GM18517 (cell line): ENCODE measurements at regions not wholly inside any gene's neighbourhood (a gene's known extent, or its start where the extent isn't known, plus 50 kb on each side); places are given as distances from the start of the nearest gene placed in this dataset.
"Not testable (repeated sequence)": the region's sequence is repeated elsewhere in the genome, so short reads cannot be mapped to it uniquely, and the experiment has no call there.

Experiments
- ATAC-seq: cut with Tn5 transposase; IDR thresholded peaks from one replicate; pipeline ENCODE4 v1.9.1; 2021; ENCODE audit warnings: mild to moderate bottlenecking, moderate library complexity; ENCODE audit not compliant: unreplicated experiment

DNA sequence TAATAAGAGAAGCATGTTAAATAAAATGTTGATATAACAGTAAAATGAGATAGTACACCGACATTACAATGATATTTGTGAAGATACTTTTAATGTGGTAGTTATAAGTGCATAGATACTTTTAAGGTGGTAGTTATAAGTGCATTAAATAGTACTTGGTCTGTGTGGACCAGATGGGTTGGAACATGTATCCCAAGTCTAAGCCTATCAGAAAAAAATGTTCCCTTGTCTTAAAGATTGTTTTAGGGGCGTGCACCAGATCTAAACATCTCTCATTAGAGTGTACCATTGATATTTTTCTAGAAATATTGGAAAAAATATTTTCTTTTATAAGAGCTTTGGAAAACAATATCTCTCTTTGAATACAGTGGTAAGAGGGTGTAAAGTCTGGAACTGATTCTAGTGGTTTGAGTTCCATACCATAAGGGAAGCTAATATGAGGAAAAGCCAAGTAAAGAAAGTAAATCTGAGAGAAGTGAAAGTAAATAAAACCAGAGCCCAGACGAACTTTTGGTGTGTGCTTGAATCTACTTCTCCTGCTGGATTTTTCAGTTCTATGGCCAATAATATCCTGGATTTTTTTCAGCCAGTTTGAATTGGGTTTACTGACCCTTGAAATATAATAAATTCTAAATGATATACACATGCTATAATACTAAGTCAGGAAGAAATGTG, 175.3 kb downstream of the MBL2 start:
- ATAC-seq, result no peak

DNA sequence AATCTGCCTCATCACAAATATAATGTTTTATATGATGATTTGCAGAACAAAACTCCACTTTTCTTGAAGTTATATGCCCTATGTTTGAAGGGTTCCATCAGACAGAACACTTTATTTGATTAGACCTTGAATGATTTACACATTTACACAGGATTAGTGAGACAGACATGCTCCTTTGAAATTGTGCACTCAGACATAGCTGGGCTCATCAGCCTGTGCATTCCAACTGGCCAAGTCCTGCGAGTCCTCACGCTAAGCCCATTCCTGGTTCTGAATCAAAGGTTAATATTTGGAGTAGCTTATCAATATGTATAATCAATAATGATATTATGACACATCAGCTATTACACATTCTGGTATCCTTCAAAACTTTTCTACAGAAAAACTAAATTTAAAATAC, 173.6 kb downstream of the MBL2 start:
- ATAC-seq, result no peak

DNA sequence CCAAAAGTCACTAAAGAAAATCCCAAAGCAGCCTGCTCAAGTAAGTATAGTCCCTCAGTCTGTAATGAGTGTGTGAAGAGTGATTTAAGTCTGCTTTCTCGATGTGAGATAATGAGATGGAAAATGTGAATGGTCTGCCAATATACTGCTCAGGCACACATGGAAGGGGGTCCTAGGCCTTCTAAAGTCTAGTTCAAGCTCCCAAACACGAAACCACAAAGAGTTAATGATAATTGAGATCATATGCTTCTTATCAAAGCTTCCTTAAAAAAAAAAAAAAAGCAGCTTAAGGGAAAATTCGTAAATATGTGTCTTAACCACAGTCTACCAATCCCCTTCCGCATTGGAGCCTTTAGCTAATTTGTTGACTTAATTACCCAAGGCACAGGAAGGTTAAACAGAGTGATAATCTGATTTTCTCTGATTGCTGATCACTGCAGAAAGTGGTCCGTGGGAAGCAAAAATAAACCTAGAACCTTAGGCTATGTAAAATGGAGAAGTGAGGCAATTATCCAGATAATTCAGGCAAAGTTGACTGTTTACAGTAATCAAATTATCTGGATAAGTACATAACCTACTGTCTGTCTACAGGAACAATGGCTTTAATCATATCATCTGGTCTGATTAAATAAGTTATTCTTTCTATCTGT, 172.9 kb downstream of the MBL2 start:
- ATAC-seq, result no peak

DNA sequence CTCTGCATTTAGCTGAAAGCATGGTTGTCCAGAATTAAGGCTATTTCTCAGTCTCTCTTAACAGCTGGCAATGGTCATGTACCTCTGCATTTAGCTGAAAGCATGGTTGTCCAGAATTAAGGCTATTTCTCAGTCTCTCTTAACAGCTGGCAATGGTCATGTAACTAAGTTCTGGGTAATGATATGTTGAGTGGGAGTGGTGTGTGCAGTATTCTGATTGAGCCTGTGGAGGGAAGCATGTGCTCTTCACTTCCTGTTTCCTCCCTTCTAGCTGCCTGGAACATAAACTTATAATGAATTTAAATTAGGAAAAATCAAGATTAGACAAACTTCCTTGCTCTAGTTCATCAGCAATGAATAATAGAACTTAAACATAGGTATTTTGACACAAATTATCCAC, 168.5 kb downstream of the MBL2 start:
- not testable (repeated sequence) for ATAC-seq

DNA sequence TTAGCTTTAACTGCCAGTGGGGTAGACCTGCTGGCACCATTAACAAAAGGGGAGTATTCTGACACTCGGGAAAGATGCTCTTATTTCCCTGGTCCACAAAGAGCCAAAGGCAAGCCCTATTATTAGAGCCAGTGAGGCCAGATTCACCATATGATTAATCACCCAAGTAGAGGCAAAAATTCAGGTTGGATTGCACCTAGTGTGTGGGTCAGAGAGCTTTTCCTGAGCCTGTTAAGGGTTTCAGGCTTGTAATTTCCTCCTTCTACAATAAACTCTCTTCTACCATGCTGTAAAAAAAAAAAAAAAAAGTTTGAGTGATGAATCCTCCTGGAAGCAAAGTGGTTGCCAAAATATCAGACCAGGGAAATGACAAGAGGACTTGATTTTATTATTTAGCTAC, 163.5 kb downstream of the MBL2 start:
- ATAC-seq, result no peak

DNA sequence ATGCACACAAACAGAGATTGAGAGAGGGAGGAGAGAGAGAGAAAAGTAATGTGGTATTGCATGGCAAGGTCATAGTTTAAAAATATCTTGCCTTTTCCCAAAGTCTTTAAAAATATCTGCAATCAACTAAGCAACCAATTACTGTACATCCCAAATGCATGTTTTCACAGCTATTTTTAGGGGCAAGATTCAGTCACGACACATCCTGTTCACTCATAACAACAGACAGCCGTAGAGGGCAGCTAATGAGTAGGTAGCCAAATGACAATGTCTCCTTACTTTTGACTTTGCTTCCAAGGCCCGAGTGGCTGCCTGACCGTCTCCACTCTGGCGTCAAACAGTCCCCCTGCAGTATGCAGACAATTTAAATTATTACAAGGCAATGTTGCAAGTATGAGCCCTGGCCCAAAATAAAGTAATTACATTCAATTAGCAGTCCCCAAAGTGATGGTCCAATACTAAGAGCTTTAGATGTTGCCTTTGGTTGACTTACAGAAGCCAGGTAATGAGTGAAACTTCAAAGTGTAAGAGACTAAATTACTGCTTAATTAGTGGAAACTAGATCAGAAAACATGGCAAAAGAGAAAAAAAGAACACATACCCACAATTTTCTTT, 162.9 kb downstream of the MBL2 start:
- no peak for ATAC-seq

DNA sequence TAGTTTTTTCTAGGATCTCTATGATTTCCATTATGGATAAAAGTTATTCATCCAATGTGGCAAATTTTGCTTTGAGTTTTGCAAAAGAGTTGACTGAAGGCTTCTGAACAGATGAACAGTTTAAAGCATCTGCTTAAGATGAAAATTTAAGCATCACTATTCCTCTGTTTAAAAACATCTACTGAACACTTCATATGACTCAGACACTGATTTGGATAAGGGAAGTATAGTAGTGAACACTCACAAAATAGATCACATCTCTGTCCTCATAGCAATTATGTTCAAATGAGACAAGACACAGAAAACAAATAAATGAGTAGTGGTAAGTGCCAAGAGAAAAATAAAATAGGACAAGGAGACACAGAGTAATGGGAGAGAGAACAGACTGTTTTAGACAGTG, 157.3 kb downstream of the MBL2 start:
- ATAC-seq, result no peak

DNA sequence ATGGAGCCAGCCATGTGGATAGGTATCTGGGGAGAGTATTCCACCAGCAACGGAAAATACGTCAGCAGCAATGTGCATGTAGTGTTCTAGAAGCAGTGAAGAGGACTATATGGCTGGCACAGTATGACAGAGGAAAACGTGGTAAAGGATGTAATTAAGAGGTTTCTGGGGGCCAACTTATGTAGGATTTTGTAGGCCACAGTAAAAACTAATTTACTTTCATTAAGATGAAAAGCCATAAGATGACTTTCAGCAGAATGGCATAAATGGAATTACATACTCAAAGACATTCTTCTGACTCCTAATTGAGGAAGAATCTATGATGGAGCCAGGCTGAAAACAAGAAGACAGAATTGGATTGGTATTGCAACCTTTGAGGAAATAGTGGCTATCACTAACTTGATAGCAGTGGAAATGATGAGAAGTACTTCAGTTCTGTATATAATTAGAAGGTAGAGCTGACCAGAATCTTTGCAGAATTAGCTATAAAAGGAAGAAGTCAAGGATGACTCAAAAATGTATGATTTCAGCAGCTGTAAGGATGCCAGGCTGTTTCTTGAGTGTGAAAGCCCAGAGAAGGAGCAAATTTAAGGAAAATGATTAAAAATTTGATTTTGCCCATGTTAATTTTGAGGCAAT, 156.7 kb downstream of the MBL2 start:
- no peak for ATAC-seq

DNA sequence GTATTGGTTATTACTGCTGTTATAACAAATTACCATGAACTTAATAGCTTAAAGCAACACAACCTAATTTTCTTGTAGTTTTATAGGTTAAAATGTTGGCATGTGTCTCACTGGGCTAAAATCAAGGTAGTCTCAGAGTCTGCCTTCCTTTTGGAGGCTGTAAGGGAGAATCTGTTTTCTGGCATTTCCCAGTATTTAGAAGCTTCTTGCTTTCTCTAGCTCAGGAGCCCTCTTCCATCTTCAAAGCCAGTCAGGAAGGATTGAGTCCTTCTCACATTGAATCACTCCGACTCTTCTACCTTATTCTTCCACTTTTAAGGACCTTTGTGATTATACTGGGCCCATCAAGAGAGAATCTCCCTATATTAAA, 156.2 kb downstream of the MBL2 start:
- ATAC-seq, result no peak

DNA sequence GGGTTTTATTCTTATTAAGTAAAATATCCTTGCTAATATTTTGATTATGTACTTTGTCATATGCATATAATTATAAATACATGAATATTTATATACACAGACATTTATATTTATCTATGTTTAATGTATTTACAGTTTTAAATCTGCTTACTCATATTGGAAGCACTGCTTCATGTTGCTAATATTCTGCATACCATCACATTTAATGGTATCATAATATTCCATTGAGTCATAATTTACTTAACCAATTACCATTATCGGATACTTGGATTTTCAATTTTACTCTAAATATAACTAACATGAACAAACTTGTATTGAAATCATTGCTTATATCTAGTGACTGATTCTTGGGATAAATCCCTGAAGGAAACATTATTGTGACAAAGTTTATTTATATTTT, 155.2 kb downstream of the MBL2 start:
- ATAC-seq, result no peak

DNA sequence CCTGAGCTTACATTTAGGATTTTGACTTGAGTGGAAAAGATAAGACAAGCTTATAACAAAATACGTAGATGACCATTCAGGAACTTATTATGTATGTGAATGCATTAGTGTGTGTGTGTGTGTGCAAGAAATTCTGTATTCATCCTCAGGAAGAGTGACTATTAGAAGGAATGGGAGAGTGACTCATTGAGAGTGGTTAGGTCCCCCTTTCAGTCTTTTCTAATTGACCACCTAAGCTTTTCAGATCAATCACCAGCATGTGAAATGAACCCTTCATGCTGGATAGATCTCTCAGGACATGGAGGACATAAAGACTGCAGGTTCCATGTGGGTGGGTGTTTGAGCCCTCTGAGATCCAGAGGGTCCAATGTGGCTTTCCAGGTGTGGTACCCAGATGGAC, 153.5 kb downstream of the MBL2 start:
- no peak for ATAC-seq

DNA sequence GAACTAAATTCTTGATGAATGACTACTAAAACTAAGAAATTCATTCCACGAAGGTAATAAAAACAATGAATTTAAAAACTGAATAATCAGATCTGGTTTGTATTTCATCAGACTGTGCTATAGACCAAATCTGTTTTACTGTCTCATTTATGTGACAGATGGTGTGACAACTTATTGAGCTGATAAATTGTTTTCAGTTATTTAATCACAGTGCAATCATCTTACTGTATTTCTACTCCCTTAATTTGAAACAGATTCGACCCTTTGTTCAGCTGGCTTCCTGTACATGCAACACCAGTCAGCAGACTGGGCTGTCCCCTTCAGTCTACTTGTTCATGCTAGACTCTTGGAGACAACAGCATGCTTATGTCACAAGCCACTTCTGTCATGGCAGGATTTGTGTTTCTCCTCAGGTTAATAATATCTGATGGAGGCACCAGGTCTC, 150.9 kb downstream of the MBL2 start:
- ATAC-seq, result no peak

DNA sequence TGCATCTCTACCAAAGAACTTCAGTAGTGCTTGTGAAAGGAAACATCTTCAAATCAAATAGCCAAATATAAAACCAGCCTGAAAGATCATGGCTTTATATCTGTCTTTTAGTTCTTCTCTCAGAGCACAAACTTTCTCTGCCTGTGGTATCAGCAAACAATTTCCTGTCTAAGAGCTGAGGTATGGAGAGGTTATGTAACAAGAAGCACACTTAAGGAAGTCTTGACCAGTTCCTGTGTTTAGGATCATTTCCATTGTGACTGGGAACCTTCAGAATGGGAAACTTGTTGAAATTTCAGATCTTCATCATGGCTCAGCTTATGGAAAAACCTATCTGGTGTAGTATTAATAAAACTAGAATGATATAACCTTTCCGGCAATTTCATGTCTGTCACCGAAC, 148.8 kb downstream of the MBL2 start:
- no peak for ATAC-seq

DNA sequence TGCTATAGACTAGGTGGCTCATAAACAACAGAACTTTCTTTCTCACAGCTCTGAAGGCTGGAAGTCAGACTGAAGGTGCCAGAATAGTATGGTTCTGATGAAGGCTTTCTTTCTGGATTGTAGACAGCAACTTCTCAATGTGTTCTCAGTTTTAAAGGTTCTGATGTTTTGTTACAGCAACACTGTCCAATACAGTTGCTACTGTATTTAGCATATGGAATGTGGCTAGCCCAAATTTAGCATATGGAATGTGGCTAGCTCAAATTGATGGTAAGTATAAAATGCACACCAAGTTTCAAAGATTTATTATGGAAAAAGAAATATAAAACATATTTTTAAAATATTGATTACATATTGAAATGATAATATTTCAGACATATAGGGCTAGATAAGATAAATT, 145.3 kb downstream of the MBL2 start:
- no peak for ATAC-seq

DNA sequence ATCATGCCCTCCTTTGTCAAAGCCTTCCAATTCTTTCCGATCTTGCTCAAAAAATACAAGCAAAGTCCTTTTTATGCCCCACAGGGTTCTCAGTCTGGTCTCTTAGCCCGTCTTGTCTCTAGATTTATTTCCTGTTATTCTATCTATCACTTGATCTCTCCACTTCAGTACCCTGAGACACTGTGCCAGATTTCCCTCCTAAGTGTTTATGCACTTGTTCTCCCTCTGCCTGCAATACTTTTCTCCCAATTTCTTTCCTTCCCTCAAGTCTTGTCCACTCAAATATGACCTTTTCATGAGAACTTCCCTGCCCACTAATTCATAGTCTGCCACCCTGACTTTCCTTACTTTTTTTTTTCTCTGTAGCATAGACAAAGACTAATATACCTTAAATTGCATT, 141.4 kb downstream of the MBL2 start:
- ATAC-seq, result no peak

DNA sequence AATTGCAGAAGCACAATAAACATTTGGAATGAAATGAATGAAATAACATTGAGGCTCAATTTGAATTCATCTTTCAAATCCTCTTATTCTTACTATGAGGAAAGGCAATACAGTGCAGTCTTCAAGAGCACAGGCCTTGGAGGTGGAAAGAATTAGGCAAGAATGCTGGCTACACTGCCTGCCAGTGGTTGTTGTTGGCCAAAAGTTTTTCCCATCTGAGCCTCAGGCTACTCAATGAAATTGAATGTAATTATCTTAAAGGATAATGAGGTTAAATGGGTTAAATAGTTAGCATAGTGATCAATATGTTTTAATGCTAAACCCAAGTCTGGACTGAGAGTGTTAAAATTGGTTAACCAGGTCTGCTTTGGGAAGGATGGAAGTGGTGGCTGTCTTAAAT, 140.9 kb downstream of the MBL2 start:
- ATAC-seq, result no peak

DNA sequence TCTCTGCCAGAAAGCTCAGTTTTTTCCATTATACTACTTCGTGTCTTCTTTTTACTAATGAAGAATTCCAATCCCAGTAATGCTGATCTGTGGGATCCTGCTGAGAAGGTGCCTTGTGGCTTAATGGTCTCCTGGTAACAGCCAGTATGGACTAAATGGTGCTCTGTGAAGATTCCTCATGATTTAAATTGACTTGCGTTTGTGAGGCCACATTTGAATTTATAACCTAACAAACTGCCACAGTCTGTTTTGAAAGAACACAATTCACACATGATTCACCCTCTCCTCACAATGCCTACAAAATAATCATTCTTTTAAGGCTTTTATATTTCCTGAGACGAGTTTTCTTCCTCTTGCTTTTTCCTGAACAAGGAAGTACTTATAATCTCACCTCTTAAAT, 140.0 kb downstream of the MBL2 start:
- no peak for ATAC-seq

DNA sequence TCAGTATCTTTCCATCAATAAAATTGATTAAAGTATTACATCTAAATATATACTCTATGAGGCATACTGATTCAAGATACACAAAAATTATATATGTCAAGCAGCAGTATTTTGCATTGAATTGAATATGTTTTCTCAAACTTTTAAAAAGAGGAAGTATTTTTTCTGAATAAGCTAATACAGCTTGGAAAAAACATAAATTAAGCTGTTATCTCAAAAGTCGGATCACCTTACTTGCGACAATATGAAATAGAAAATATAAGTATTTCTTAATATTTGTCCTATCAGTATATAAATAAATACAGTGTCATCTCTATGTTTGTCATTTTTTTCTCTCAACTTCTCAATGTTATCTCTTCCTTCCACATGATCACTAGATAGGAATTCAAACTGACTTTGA, 139.3 kb downstream of the MBL2 start:
- no peak for ATAC-seq

DNA sequence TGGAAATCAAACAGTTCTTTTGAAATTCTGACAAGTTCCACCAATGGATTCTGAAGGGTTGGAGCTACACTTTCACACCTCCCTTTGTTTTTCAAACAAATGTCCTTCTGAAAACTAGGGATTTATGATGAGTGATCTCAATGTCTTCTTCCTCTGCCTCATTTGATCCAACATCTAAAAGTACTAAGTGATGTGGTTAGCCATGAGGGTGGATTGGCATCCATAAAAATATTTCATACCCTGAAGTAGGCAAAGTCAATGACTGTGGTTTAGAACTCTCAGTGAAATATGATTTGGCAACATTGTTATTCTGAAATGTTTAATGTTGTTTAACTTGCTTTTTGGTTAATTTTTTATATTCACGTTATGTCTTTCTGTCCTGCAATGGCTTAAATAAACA, 136.9 kb downstream of the MBL2 start:
- no peak for ATAC-seq

DNA sequence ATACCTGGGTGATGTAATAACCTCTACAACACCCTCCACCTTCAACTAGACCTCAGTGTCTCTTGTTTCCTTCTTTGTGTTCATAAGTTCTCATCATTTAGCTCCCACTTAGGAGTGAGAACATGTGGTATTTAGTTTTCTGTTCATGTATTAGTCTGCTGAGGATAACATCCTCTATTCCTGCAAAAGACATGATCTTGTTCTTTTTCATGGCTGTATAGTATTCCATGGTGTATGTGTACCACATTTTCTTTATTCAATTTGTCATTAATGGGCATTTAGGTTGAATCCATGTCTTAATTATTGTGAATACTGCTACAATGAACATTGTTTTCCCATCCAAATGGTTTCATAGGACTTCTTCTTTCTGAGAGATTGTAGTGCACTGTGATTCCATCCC, 135.7 kb downstream of the MBL2 start:
- ATAC-seq, result no peak

DNA sequence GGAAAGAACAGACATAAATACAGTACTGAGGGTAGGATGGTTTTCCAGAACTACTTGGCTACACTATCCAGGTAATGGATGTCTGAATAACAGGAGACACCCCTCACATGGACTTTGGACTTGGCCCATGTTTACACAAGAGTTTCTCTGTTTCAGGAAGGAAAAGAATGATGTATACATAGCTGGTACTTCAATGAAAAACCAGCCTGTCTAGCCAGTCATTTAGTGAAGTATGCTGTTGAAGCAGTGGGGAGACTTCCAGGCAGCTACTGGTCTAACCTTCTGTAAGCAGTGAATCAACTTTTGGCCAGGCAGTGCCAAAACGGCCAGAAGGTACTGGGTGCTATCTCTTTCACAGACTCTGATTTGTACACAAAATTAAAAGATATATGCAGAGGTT, 135.0 kb downstream of the MBL2 start:
- ATAC-seq, result no peak

DNA sequence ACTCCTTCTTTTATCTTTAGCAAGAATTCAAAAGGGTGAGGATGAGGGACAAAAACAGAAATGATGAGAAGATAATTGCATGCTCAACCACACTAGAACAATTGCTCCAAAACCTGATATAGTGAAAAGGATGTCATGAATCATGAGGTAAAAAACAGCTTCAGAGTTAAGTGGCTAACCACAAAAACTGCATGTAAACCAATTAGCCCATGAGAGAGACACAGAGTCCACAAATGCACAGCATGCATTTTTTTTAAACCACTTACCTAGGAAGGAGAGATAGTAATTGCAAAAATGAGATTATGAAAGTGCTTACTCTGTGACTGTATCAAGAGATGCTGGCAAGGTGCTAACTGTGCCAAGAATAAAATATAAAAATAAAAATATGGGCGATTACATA, 132.9 kb downstream of the MBL2 start:
- no peak for ATAC-seq
